GM23338 (cell line): ENCODE measurements at regions not wholly inside any gene's neighbourhood (a gene's known extent, or its start where the extent isn't known, plus 50 kb on each side); places are given as distances from the start of the nearest gene placed in this dataset.

Source experiments
- ATAC-seq: fragments of 200-7000 bp; cut with Tn5 transposase; 3 replicates; pipeline ENCODE4 v1.9.1; 2020
- DNase-seq: peaks from one replicate; pipeline ENCODE4 v3.0.0-alpha.2; 2015; ENCODE audit warnings: low spot score
- H2AFZ ChIP-seq: fragments of 200-600 bp; sonication (generic); 2 replicates; pipeline ENCODE4 v1.8.0; 2016; ENCODE audit warnings: antibody characterized with exemption, mild to moderate bottlenecking, moderate library complexity
- H3F3A ChIP-seq: fragments of 200-600 bp; sonication (generic); replicated peaks from 2 replicates; pipeline ENCODE4 v1.8.0; 2017; ENCODE audit warnings: antibody characterized with exemption, mixed run types, low read depth
- H3K27ac ChIP-seq: fragments of 200-600 bp; sonication (generic); 2 replicates; pipeline ENCODE4 v1.6.1; 2016; ENCODE audit warnings: low read depth
- H3K27me3 ChIP-seq: fragments of 200-600 bp; sonication (generic); 2 replicates; pipeline ENCODE4 v1.8.0; 2016; ENCODE audit warnings: mild to moderate bottlenecking, mixed run types, moderate library complexity; ENCODE audit not compliant: insufficient read depth
- H3K36me3 ChIP-seq: fragments of 200-600 bp; sonication (generic); 2 replicates; pipeline ENCODE4 v1.8.0; 2016; ENCODE audit warnings: mild to moderate bottlenecking; ENCODE audit not compliant: insufficient read depth
- H3K4me1 ChIP-seq: fragments of 200-600 bp; sonication (generic); 2 replicates; pipeline ENCODE4 v1.8.0; 2016; ENCODE audit warnings: mild to moderate bottlenecking, moderate library complexity; ENCODE audit not compliant: insufficient read depth
- H3K4me2 ChIP-seq: fragments of 200-600 bp; sonication (generic); 2 replicates; pipeline ENCODE4 v1.7.1; 2017; ENCODE audit warnings: mixed run types
- H3K4me3 ChIP-seq: fragments of 200-600 bp; sonication (generic); 2 replicates; pipeline ENCODE4 v1.6.1; 2016; ENCODE audit warnings: mixed run types
- H3K79me2 ChIP-seq: fragments of 200-600 bp; sonication (generic); replicated peaks from 2 replicates; pipeline ENCODE4 v1.8.0; 2017; ENCODE audit warnings: mild to moderate bottlenecking; ENCODE audit not compliant: insufficient read depth
- H3K9me2 ChIP-seq: fragments of 200-600 bp; sonication (generic); 2 replicates; pipeline ENCODE4 v1.8.0; 2017; ENCODE audit not compliant: insufficient read depth
- H4K20me1 ChIP-seq: fragments of 200-600 bp; sonication (generic); replicated peaks from 2 replicates; pipeline ENCODE4 v1.8.0; 2017; ENCODE audit warnings: mild to moderate bottlenecking; ENCODE audit not compliant: insufficient read depth
- H3K27ac Mint-ChIP-seq: 2 replicates; pipeline ENCODE4 v1.8.0; 2020; ENCODE audit warnings: inconsistent platforms, mild to moderate bottlenecking, moderate library complexity, mixed read lengths
- H3K27me3 Mint-ChIP-seq: 3 replicates; pipeline ENCODE4 v1.8.0; 2022; ENCODE audit warnings: low read depth, mild to moderate bottlenecking, moderate library complexity, mixed read lengths, inconsistent platforms; ENCODE audit not compliant: insufficient read depth, poor library complexity
- H3K36me3 Mint-ChIP-seq: 3 replicates; pipeline ENCODE4 v1.8.0; 2021; ENCODE audit warnings: low read depth, mild to moderate bottlenecking, inconsistent platforms, moderate library complexity, mixed read lengths
- H3K4me1 Mint-ChIP-seq: 3 replicates; pipeline ENCODE4 v1.8.0; 2020; ENCODE audit warnings: mild to moderate bottlenecking, inconsistent platforms, mixed read lengths
- H3K4me3 Mint-ChIP-seq: 3 replicates; pipeline ENCODE4 v1.8.0; 2021; ENCODE audit warnings: moderate library complexity, mild to moderate bottlenecking, inconsistent platforms, mixed read lengths
- H3K9me3 Mint-ChIP-seq: 3 replicates; pipeline ENCODE4 v1.8.0; 2020; ENCODE audit warnings: moderate library complexity, mild to moderate bottlenecking, inconsistent platforms, mixed read lengths
- CREB1 ChIP-seq: fragments of 250-450 bp; sonication (Bioruptor Pico); IDR thresholded peaks from 2 replicates; pipeline ENCODE4 v1.5.0; 2020; ENCODE audit warnings: low read depth, mild to moderate bottlenecking, moderate library complexity
- ETS1 ChIP-seq: IDR thresholded peaks from 2 replicates; pipeline ENCODE4 v1.6.1; 2016; ENCODE audit warnings: antibody characterized with exemption
- EZH2phosphoT487 ChIP-seq: fragments of 200-600 bp; sonication (generic); IDR thresholded peaks from one replicate; pipeline ENCODE4 v1.8.1; 2018; ENCODE audit warnings: antibody characterized with exemption; ENCODE audit not compliant: unreplicated experiment
- NANOG ChIP-seq: IDR thresholded peaks from 2 replicates; pipeline ENCODE4 v1.6.1; 2016; ENCODE audit warnings: antibody characterized with exemption, borderline replicate concordance
- STAT1 ChIP-seq: IDR thresholded peaks from one replicate; pipeline ENCODE4 v1.6.1; 2016; ENCODE audit warnings: antibody characterized with exemption; ENCODE audit not compliant: unreplicated experiment
- ZNF114 ChIP-seq: fragments of 250-450 bp; sonication (Bioruptor Pico); IDR thresholded peaks from 2 replicates; pipeline ENCODE4 v1.5.0; 2020; ENCODE audit warnings: mild to moderate bottlenecking, moderate library complexity
- ZNF331 ChIP-seq: fragments of 250-450 bp; sonication (Bioruptor Pico); IDR thresholded peaks from 2 replicates; pipeline ENCODE4 v1.5.0; 2020; ENCODE audit warnings: low read depth, mild to moderate bottlenecking, moderate library complexity
- TF ChIP-seq, protein P1 (sequence below), 2 experiments: fragments of 200-600 bp in 1 of 2; sonication (generic) in 1 of 2; conservative IDR thresholded peaks; 2 replicates each; pipeline versions ENCODE4 v1.5.1 to v1.6.1; 2016 to 2017; ENCODE audit warnings: antibody characterized with exemption in 2 of 2, low read depth in 2 of 2, mild to moderate bottlenecking in 2 of 2, moderate library complexity in 1 of 2
- TF ChIP-seq, protein P2 (sequence below): IDR thresholded peaks from one replicate; pipeline ENCODE4 v1.6.1; 2018; ENCODE audit warnings: antibody characterized with exemption; ENCODE audit not compliant: unreplicated experiment

DNA sequence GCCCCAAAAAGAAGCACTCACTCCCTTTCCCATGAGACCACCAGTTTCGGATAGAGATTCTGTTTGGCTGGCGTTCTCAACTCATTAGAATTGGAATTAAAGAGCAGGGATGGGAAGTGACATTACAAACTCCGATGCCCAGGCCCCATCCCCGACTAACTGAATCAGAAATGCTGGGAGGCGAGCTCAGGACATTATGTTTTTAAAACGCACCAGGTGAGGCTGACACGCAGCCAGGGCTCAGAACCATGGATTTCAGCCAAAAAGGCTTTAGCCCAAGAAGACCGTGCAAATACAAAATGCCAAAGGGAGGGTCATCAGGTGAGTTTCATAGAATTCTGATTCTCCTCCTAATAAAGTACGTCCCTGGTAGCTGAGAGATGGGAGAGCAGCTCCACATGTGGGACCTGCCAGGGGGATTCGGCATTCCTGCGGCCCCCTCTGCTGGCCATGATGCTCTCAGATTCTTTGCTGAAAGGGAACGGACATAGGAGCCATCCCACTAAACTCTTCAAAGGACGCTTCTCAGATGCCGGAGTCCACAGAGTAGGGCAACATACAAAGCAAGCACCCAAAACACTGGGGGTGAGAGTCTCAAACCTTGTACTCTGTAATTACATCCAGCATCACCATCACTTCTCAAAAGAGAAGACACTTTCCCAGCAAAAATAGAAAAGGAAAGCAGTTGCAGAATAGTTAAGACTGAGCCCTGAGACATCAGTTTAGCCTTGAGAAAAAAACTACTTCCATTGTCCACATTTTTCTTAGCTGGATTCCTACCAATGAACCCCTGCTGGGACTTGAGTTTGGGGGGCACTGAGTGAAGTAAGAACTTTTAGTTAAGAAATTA, 205.2 kb downstream of the BMP7 start:
- Mint-ChIP-seq H3K9me3 (no peaks in the 10 kb centered on the region), H3K27me3 (no peaks in the 10 kb centered on the region), H3K4me1 (peaks cover 5% of the 10 kb centered on the region), H3K27ac (no peak overlapping the region), H3K4me3 (no peak overlapping the region), H3K36me3 (no peaks in the 10 kb centered on the region)
- Histone ChIP-seq H4K20me1 (no peaks in the 10 kb centered on the region), H3K27ac (no peak overlapping the region), H3K4me2 (no peak overlapping the region), H3K4me3 (no peak overlapping the region), H3K4me1 (no peaks in the 10 kb centered on the region; the same call in 1 of the 2 replicates), H3K79me2 (no peaks in the 10 kb centered on the region), H3K9me2 (no peaks in the 10 kb centered on the region), H3K36me3 (no peaks in the 10 kb centered on the region), H3K27me3 (no peaks in the 10 kb centered on the region), H3F3A (no peaks in the 10 kb centered on the region), H2AFZ (peak overlapping the region; percentile 44; the same call in 1 of the 2 replicates)
- ATAC-seq (peak; percentile 97), DNase-seq (peak; percentile 84)
- no peak for TF ChIP-seq EZH2phosphoT487
- TF ChIP-seq, protein P1, sequence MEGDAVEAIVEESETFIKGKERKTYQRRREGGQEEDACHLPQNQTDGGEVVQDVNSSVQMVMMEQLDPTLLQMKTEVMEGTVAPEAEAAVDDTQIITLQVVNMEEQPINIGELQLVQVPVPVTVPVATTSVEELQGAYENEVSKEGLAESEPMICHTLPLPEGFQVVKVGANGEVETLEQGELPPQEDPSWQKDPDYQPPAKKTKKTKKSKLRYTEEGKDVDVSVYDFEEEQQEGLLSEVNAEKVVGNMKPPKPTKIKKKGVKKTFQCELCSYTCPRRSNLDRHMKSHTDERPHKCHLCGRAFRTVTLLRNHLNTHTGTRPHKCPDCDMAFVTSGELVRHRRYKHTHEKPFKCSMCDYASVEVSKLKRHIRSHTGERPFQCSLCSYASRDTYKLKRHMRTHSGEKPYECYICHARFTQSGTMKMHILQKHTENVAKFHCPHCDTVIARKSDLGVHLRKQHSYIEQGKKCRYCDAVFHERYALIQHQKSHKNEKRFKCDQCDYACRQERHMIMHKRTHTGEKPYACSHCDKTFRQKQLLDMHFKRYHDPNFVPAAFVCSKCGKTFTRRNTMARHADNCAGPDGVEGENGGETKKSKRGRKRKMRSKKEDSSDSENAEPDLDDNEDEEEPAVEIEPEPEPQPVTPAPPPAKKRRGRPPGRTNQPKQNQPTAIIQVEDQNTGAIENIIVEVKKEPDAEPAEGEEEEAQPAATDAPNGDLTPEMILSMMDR (conservative IDR thresholded peaks at IDR 0.05; ENCODE audit: low read depth in 2 of 2) = peak; percentile 71 to 81

DNA sequence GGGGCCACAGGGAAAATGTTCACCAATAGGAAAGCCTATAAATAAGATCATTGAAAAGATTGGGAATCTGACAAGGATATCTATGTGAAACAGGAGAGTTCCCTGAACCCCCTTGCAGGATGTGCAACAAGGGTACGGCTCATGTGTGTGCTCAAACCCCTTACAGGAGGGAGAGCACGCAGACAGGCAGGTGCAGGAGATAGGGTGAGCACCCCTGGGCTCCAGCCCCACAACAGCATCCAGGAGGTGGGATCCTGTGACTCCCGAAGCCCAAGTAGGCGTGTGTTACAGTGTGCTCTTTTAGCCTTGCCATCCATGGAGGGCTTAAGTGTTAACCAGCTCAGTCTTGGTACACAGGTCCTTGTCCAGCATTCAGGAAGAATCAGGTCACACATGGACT, 204.2 kb downstream of the BMP7 start:
- no peak for ATAC-seq
- TF ChIP-seq, protein P1 (conservative IDR thresholded peaks at IDR 0.05; ENCODE audit: low read depth in 2 of 2) = no peak
- TF ChIP-seq STAT1 = no peak
- TF ChIP-seq, protein P2, sequence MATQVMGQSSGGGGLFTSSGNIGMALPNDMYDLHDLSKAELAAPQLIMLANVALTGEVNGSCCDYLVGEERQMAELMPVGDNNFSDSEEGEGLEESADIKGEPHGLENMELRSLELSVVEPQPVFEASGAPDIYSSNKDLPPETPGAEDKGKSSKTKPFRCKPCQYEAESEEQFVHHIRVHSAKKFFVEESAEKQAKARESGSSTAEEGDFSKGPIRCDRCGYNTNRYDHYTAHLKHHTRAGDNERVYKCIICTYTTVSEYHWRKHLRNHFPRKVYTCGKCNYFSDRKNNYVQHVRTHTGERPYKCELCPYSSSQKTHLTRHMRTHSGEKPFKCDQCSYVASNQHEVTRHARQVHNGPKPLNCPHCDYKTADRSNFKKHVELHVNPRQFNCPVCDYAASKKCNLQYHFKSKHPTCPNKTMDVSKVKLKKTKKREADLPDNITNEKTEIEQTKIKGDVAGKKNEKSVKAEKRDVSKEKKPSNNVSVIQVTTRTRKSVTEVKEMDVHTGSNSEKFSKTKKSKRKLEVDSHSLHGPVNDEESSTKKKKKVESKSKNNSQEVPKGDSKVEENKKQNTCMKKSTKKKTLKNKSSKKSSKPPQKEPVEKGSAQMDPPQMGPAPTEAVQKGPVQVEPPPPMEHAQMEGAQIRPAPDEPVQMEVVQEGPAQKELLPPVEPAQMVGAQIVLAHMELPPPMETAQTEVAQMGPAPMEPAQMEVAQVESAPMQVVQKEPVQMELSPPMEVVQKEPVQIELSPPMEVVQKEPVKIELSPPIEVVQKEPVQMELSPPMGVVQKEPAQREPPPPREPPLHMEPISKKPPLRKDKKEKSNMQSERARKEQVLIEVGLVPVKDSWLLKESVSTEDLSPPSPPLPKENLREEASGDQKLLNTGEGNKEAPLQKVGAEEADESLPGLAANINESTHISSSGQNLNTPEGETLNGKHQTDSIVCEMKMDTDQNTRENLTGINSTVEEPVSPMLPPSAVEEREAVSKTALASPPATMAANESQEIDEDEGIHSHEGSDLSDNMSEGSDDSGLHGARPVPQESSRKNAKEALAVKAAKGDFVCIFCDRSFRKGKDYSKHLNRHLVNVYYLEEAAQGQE = no peak
- TF ChIP-seq ETS1 = no peak
- no peak for TF ChIP-seq CREB1
- TF ChIP-seq NANOG = no peak
- no peak for TF ChIP-seq ZNF331 (CRISPR knock-in tag)
- no peak for TF ChIP-seq ZNF114 (CRISPR knock-in tag)

More for the DNA sequence above, 204.2 kb downstream of the BMP7 start:
- Mint-ChIP-seq H3K27ac (no peak overlapping the region), H3K9me3 (no peaks in the 10 kb centered on the region), H3K4me3 (no peak overlapping the region), H3K4me1 (peaks cover 5% of the 10 kb centered on the region), H3K36me3 (no peaks in the 10 kb centered on the region), H3K27me3 (no peaks in the 10 kb centered on the region)
- H3F3A ChIP-seq = no peaks in the 10 kb centered on the region
- H3K4me3 ChIP-seq = no peak overlapping the region
- no peaks in the 10 kb centered on the region for H3K27me3 ChIP-seq
- H3K27ac ChIP-seq = no peak overlapping the region
- no peaks in the 10 kb centered on the region for H3K9me2 ChIP-seq
- DNase-seq = no peak
- no peaks in the 10 kb centered on the region for H3K36me3 ChIP-seq
- no peaks in the 10 kb centered on the region for H3K79me2 ChIP-seq
- H3K4me2 ChIP-seq = no peak overlapping the region
- H3K4me1 ChIP-seq = no peaks in the 10 kb centered on the region; the same call in 1 of the 2 replicates
- no peaks in the 10 kb centered on the region for H4K20me1 ChIP-seq
- H2AFZ ChIP-seq = no peak overlapping the region
